LoVo (cell line): ENCODE measurements at regions not wholly inside any gene's neighbourhood (a gene's known extent, or its start where the extent isn't known, plus 50 kb on each side); places are given as distances from the start of the nearest gene placed in this dataset.

ENCODE experiments used
- DNase-seq: peaks from one replicate; pipeline ENCODE4 v3.0.0-alpha.2; 2016; ENCODE audit warnings: low spot score

DNA sequence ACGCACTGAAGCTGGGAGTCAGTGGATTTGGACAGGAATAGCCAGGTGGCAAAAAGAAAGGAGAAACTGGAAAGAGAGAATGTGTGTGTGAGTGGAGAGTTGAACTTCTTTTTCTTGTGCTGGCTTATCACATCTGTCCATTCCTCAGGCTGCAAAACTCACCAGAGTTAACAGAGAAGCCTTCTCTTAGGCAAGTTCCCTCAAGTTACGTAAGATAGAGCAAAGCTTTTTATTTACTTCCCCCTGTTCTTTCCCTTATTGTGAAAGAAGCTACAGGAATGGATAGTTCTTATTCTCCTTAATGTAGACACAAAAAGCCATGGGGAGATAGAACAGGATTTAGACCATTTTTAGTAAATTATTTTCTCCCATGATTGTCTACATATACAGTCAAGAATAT is 188.6 kb downstream of the BMP2 start:
- DNase-seq, result no peak

DNA sequence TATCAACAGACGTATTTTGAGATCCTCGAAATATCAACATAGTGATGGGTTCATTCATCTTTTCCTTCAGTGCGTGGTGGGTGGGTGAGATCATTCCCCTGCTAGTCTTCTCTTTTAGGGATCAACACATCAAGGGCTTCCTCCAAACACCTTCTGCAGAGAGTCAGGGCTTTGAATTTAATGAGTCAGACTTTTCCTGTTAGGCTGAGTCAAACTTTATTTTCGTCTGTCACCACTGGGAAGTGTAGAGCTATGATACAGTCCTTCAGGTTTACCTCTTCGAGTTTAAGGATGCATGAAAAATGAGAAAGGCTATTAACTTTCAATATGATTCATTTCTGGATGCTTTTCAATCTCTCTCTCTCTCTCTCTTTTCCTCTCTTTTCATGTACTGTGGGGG is 189.1 kb downstream of the BMP2 start:
- DNase-seq, result no peak

DNA sequence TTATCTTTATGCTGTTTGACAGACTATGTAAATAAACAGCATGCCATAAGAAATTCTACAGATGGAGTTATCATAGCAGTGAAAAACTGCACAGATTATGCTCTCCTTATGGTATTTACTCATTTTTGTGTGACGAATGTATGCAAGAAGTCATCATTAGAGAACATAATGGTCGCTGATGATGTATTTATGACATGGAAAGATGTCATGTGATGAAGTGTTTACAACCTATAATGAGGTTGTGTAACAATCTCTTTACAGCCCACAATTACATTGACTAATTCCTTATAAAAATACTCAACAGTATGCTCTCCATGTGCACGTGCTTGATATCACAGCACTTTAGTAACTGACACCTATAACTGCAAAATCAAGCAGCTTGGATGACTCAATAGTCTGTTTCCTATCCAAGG is 192.4 kb downstream of the BMP2 start:
- DNase-seq, result peak; percentile 10

DNA sequence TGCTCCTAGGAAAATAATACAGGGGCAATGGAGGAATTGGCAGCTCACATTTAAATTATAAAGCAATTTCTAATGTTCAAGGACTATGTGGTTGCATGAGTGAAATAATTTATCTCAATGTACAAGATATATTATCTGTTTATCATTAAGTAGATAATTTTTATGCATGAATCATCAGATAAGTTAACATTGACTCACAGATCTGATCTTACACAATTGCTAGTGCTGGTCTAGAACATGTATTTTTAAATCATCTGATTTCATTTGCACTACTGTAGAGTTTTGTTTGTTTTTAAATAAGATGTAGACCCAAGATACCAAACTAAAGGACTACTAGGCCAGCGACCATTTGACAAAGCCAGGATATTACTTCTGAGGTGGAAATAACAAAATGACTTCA is 199.2 kb downstream of the BMP2 start:
- DNase-seq, result no peak

DNA sequence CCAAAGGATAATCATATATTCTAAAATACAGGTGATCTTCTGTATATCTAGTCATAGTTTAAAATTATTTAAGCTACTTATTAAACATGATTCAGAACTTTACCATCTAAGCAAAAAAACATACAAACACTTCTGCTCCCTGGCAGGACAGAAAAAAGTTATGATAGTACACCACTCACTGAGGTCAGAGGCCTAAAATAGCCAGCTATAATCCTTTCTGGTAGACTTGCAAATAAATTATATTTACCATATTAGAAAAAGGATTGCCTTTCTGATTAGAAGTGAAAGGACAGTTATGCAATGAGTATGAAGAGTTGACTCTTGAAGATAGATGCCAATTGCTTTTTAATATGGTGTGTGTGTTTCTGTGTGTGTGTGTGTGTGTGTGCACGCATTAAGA is 207.4 kb downstream of the BMP2 start:
- no peak for DNase-seq

DNA sequence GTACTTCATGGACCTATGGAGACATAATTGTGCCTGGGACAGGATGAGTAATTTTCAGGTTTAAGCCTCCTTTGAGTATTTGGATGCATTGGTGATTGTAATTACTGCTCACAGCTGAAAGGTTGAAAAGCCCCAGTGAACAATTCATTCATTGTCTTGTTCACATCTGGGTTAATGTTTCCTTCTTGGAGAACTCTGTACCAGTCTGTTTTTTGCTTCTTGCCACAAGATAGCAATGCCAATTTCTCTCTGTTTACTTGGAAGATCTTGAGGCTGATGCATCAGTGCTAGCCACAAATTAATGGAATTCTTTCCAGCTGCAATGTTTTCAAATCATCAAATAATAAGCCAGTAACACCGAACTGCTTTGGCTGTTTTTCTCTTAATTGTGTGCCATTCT is 207.8 kb downstream of the BMP2 start:
- DNase-seq, result no peak

DNA sequence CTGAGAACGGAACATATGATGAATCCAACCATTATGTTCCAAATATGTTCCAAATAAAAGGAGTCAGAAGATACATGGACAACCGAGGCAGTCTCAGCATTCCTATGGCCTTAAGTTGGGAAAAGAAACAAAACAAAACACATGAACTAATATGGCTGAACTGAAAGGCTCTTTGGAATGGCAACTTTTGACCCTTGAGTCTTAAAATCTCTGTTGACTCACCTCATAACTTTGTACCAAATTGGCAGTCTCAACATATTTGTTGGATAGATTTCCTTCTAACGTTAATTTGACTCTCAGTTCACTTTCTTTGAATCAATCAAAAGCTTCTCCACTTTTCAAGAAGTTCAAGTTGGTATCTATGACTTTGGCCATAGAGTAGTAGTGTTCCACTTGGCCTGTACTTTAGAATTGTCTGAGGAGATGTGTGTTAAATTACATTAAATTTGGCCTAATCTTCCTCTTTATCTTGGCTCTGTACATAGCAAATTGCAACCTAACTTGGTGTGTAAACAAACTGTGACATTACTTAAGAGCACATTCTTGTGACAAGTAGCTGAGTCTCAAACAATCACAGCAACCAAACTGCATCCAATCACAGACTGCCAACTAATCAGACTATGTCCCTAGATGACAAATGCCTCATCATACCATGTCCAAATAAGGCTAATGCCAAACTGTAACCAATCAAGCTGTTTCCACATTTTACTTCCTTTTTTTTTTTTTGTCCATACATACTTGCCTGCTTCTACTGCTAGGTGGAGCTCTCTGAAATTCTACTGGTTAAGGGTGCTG is 208.8 kb downstream of the BMP2 start:
- no peak for DNase-seq

DNA sequence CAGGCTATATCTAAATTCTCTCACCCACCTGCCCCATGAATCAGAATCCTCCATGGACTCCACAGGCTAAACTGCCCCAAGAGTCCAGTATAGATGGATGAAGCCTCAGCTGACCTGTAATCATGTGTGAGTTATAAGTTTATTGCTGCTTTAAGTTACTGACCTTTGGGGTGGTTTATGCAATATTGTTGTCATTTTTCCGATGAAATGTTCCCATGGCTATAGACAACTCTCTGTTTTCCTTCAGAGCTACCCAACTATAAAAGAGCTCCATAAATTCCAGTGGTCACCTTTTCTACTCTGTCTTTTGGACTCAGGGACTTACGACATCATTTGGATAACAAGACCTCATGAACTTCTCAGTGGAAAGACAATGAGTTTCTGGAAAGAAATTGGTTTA is 212.1 kb downstream of the BMP2 start:
- DNase-seq, result no peak

DNA sequence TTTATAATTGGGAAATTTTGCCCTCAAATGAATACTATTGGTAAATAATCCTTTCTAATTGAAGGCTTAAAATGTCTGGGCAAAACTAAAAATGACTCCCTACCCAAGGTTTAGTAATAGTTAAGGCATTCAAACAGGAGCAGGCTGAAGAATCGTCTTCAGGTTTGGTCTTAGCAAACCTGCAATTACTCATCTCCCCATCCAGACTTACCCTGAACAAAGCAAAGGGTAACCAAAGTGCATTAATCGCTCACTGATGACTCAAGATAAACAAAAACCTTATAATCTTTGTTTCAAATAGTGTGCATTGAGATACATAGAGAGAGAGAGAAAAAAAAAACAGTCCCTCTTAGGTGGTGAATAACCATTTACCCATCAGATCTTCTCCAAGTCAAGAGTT is 225.5 kb downstream of the BMP2 start:
- DNase-seq, result no peak

- DNase-seq, result no peak
Measured at GRCh38 chr20:6993511-6993910, 226.0 kb downstream of the BMP2 start.

DNA sequence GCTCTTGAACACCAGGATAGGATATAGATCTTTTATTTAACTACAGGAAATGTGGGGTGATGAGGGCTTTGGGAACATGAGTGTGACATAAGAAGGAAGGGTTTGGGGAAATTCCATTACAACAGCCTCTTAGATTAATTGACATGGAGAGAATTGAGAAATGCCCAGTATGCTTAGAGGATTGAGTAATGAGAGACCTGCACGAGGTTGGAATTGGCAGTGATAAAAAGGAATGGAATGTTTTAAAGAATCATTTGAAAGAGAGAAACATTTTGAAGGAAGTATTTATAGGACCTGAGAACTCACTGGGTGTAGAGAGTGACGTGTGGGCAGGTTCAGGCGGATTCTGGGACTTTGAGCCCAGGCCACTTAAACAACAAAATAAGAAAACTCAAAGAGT is 227.0 kb downstream of the BMP2 start:
- DNase-seq, result no peak

DNA sequence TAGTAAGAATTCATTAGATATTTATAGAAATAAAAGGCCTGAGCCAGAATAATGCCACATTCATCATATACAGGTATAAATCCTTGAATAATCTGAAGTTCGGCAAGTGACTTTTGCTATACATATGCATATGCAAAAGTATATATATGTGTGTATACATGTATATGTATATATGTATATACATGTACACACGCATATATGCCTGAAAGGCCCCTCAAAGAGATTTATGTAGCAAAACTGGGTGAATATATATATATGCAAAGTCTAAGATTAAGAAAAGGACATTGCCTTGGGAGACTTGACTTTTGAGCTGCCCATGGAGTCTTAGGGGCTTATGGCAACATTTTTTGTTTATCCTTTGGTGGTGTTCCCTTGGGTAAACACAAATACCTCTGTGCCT is 231.4 kb downstream of the BMP2 start:
- DNase-seq, result no peak

GRCh38 chr20:6999381-6999780 is 231.9 kb downstream of the BMP2 start:
- DNase-seq, result no peak

GRCh38 chr20:7003598-7003997 is 236.1 kb downstream of the BMP2 start:
- no peak for DNase-seq

DNA sequence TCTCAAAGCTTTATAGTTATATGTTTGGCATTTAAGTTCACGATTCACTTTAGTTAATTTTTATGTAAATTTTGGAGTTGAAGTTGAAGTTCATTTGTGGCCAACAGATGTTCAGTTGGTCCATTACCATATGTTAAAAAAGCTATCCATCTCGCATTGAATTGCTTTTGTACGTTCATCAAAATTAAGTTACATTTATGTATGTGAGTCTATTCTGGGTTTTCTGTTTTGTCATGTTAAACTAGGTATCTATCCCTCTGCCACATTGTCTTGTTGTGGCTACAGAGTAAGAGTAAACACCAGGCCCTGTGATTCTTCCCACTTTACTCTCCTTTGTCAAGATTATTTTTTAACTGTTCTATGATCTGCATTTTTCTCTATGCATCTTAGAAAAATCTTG is 237.3 kb downstream of the BMP2 start:
- no peak for DNase-seq

- no peak for DNase-seq
Measured at GRCh38 chr20:7010527-7010926, 243.0 kb downstream of the BMP2 start.

DNA sequence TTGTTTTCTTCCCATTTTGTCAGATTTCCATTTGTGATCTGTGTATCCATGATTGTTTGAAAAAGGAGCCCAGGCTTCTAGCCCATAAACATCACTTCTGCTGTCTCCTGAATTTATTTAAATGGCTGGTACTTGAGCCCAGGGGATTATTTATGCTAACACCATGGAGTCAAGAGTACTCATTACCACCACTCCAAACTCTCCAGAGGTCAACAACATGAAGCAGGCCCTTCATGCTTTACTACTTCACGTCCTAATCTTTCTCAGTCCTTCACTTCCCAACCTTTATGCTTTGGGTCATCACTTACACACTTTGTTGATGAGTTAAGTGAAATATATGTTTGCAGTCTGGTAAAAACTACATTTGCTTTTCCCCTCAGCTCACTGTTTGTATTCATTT is 247.8 kb downstream of the BMP2 start:
- no peak for DNase-seq

GRCh38 chr20:7022597-7022996 is 255.1 kb downstream of the BMP2 start:
- DNase-seq, result no peak

GRCh38 chr20:7025635-7026034 is 258.1 kb downstream of the BMP2 start:
- DNase-seq, result no peak

- no peak for DNase-seq
Measured at GRCh38 chr20:7029019-7029418, 261.5 kb downstream of the BMP2 start.

DNA sequence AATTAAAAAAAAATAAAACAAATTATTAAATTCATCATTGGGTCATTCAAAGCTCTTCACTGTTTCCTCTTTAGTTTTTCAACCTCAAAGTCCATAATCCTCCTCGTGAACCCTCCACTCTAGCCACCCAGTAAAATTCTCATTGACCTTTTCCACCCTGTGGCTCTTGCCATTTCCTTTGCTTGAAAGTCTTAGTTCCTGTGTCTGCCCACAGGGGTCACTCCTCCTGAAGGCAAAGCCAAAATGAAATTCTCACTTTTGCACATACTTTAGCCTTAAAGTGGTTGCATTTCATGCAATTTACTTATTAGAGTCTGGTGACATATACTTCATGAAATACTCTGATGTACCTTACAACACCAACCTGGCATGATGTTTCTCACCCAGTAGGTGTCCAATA is 263.7 kb downstream of the BMP2 start:
- DNase-seq, result no peak

DNA sequence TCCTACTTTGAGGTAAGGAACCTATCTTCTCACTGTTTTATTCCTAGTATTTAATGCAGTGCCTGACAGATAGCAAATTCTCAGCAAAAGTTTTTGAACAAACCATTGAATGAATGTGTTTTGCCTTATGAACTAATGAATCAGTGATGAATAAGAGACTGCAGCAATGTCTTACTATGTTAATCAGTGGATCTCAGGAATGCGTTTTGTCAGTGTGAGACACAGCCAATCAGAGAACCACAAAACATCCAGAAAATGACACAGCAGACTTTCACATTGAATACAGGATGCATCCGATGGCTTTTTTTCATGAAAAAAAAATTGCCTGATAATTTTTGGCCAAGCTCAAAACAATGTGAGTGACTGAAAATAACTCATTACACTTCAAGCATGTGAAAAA is 270.5 kb downstream of the BMP2 start:
- DNase-seq, result no peak

DNA sequence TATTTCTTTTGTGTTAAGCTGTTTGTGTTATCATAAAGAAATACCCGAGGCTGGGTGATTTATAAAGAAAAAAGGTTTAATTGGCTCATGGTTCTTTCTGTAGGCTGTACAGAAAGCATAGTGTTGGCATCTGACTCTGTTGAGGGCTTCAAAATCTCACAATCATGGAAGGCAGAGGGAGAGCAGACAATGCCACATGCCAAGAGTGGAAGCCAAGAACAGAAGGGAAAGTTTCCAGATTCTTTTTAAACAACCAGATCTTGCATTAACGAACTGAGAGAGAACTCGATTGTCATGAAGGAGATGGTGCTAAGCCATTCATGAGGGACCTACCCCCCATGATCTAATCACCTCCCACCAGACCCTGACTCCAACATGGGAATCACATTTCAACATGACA is 290.1 kb downstream of the BMP2 start:
- DNase-seq, result no peak

DNA sequence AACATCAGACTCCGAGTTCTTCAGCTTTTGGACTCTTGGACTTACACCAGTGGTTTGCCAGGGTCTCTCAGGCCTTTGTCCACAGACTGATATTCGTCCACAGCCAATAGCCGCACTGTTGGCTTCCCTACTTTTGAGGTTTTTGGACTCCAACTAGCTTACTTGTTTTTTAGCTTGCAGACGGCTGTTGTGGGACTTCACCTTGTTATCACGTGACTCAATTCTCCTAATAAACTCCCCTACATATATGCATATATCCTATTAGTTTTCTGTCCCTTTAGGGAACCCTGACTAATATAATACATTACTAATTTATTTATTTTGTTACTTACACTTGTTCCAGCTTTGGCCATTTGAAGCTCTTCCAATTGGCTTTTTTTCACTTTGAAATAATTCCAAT is 311.3 kb downstream of the BMP2 start:
- no peak for DNase-seq

DNA sequence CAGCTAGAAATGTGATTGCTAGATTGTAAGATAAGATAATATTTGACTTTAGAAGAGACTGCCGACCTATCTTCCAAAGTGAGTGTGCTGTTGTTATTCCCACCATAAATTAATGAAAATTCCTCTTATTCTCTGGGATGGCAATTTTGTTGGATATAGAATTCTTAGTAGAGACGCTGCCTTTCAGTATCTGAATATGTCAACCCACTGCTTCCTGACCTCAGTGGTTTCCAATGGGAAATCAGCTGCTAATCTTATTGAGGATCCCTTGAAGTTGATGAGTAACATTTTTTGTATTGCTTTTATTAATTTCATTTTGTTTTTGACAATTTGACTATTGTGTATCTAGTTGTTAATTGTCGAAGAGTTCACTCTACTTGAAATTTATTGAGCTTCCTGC is 313.0 kb downstream of the BMP2 start:
- no peak for DNase-seq
